Activated CD8-positive, alpha-beta memory T cell treated with anti-CD3 and anti-CD28 coated beads for 36 hours (primary cell): ENCODE measurements at regions not wholly inside any gene's neighbourhood (a gene's known extent, or its start where the extent isn't known, plus 50 kb on each side); places are given as distances from the start of the nearest gene placed in this dataset.
"Not testable (repeated sequence)": the region's sequence is repeated elsewhere in the genome, so short reads cannot be mapped to it uniquely, and the experiment has no call there.

ENCODE experiments used
- CTCF ChIA-PET: fragments of 350-600 bp; sonication (Branson Sonifier 250); formaldehyde crosslinking; loops from one replicate; lab custom pipeline; 2021; ENCODE audit warnings: antibody characterized with exemption; lab: Charles Lee
- POLR2A ChIA-PET: fragments of 350-600 bp; sonication (Branson Sonifier 250); formaldehyde crosslinking; loops from one replicate; lab custom pipeline; 2021; ENCODE audit warnings: antibody characterized with exemption; lab: Charles Lee

DNA sequence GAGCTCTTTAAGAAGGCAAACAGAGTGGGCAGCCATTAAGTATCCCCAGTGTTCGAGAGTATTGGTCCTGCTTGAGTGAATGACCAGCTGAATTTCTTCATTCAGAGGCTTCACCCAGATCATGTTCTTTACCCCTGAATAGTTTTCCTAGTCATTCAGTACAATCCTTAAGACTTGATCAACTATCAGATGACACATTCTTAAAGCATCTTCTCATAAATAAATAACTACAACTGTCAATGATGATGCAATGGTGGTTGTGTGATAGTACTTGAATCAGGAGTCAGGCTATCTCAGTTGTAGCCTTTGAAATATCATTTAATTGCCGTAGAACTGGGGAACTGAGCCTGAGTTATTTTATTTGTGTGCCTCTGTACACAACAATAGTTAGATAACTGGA, 416.8 kb upstream of the CCL2 start:
- CTCF ChIA-PET: no interaction called here
- POLR2A ChIA-PET: no interaction called here

DNA sequence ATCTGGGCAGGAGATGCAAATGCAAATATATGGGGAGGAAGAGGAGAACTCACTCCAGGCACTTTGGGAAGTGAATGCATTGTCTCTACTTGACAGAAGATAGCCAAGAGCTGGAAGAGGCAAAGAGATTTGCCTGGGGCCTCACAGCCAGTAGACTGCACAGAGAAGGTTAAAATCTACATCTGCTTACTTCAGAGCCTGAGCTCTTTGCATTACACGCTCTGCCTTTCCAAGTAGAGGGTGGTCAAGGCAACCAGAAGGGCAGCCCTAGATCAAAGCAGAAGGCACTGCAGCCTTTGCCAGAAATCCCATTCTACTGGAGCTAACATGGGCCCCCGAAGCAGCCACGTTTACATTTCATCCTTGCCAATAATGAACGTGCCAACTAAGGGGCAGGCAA, 407.2 kb upstream of the CCL2 start:
- CTCF ChIA-PET: no interaction called here
- POLR2A ChIA-PET: no interaction called here

DNA sequence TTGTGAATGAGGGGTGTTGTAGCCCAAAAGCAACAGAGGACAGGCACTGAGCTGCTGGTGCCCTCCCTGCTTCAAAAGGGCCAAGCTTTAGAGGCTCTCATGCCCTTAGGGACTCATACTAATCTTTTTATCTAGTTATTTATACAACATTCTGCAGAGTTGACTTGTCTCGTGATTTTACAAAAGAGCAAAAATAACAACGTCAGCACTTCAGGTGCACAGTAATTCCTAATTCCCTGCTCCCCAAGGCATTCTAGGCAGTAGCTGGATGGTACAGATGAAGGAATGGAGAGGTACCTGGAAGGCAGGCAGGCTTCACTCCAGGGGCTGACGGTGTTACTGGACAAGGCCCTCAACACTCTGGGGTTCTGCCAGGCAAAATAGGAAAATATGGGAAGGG, 406.7 kb upstream of the CCL2 start:
- POLR2A ChIA-PET: no interaction called here
- CTCF ChIA-PET: no interaction called here

DNA sequence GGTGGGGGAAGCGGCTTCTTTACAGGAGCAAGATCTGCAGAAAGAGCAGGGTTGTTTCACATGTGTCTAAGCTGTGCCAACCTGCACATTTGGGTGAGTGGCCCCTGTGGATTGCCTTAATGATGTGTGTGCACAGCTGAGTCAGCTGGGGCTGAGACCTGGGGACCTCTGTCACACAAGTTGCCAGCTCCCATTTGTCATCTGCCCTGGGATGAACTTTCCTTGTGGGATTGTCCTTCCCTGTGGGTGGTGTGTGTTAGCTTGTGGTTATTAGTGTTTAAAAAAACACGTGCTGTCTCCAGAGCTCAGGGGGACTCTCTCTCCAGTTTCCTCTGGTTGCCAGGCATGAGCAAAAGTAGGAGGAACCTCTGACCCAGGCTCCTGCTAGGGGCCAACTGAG, 400.5 kb upstream of the CCL2 start:
- ChIA-PET CTCF (no interaction called here), POLR2A (no interaction called here)

DNA sequence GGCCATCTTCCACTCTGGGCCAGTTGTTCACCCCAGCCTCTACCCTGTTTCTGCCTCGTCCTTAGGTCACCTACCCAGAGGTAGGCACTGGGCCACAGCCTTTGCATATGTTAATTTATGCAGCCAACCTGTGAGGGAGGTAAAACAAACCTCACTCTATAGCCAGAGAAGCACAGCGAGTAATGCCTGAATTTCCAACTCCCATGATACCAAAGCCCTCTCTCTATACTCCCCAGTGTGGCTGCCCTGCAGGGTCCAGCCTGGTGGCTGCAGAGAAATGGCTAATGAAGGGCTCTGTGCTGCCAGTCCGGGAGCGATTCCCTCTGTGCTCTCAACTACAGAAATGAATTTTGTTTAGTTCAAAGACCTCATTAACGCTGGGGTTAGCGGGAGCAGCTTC, 397.0 kb upstream of the CCL2 start:
- ChIA-PET CTCF (interaction anchor here (0.7 kb wide), 1 partner anchor 382 kb away, joined by 3 read pairs; no protein-coding TSS in a partner anchor), POLR2A (no interaction called here)

DNA sequence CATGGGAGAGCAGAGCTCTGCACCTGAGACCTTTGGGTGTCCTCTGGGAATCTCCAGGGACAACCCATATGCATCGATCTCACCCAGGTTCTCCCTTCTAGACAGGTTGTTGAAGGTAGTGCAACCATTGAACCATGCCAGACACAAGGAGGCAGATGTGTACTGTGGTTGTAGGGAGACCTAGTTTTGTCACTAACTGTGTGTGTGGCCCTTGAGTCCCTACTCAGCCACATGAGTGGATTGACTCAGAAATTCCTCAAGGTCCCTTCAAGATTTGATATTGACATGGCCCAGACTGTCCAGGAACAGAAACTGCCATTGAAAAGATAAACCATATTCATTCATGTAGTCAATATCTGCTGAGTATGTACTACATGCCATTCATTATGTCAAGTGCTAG, 396.4 kb upstream of the CCL2 start:
- ChIA-PET POLR2A (no interaction called here), CTCF (no interaction called here)

DNA sequence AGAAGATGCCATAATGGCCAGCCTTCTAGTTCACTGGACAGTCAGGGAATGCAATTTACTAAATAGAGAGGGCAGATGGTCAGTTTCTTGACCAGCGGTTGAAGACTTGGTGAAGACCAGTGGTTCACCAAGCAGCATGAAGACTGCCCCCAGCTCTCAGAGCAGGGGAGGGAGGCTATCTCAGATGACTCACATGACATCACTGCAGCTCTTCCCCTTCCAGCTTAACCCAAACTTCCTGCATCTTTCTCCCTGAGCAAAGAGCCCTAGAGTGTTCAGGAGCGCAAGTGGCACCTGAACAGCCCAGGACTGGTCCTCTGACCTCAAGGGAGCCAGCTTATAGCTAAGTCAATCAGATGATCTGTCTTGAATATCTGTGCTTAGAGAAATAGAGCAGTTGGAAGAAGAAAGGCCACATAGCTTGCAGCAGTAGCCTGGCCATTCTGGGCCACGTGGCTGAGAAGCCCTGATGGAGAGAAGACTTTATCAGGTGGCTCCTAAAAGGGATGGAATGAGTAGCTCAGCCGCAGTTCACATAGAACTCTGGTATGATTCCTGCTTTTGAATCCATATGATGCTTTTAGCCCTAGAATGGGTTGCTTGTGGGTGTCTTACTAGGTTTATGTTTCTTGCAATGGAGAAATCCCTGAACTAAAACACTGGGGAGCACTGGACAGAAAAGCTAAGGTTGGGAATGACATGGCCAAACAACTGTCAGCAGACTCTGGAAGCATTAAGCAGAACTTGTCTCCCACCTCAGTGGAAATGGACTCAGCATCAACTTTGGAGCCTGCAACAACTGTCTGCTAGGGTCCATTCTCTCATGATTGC, 392.1 kb upstream of the CCL2 start:
- ChIA-PET CTCF (no interaction called here), POLR2A (no interaction called here)

DNA sequence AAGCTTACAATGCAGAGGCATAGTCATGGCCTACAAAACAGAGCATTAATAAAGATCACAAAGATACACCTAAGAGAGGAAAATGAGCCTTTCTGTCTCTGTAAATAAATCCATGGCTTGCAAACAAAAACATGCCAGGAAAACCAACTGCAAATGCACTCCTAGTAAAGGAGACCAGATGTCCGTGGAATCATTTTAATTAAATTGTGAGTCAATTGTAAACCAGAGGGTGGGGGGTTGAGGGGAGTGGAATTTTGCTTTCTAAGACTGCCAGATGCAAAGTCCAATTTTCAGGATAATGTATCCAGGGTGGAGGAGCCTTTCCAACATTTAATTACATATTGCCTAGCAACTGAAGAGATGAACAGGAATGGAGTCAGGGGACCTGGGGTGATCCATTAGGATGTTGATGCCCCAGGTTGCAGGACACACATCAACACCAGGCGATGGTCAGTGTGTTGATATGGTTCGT, 390.3 kb upstream of the CCL2 start:
- POLR2A ChIA-PET: no interaction called here
- CTCF ChIA-PET: no interaction called here

DNA sequence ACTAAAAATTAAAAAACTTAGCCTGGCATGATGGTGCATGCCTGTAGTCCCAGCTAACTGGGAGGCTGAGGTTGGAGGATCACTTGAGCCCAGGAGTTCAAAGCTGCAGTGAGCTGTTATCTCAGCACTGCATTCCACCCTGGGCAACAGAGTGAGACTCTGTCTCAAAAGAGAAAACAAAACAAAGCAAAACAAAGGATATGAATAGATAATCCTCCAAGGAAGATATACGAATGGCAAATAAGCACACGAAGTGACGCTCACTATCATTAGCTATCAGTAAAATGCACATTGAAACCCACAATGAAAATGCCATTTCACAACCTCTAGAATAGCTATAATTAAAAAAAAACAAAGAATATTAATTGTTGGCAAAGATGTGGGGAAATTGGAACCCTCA, 386.2 kb upstream of the CCL2 start:
- ChIA-PET POLR2A (no interaction called here), CTCF (no interaction called here)

DNA sequence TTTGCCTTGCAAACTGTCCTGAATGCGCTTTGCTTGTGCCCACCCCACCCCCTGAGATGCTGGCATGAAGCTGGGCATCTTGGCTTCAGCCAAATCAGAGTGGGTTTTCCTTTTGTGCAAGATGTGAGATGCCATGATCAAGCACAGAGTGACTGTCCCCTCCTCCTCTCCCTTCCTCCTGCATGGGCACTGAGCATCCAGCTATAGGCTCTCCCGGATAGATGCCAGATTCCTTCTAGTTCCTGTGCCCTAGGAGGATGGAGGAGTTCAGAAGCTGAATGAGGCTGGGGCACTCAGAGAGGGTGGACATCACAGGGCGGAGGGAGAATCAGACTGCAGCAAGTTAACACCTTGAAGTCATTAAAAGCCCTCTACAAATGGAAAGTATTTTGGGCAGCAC, 384.1 kb upstream of the CCL2 start:
- CTCF ChIA-PET: no interaction called here
- POLR2A ChIA-PET: no interaction called here

DNA sequence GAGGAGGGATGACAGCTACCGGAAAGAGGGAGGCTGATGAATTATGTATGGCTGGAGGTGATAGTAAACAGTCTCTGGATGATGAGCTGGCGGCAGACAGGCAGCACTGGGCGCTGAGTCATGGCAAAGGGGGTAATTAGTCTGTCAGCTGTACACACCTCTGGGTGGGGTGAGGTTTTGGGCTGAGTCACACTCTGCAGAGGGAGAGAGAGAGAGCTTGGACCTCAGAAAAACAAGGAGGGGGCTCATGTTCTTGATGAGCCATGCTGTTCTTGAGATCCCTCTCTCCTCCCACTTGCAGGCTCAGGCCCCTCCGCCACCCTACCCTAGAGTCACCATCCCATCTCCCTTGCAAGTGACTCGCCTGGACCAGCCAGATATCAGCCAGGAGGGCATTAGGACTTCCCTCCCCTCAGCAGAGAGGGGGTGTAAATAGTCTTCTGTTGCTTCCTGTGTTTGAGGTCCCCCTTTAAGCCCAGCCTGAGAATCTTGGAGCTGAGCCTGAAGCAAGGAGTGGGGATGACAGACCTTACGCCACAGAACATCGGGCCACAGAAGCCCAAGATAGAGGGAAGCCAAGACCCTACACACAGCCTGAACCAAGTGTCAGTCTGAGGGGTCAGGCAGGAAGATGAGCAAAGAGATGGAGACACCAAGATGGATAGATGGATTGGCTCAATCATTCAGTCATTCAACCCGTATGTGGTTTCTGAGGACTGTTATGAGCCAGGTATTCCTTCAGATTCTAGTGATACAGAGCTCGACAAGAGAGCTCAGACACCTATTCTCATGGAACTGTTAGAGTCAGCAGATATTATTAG, 383.2 kb upstream of the CCL2 start:
- ChIA-PET CTCF (no interaction called here), POLR2A (no interaction called here)

DNA sequence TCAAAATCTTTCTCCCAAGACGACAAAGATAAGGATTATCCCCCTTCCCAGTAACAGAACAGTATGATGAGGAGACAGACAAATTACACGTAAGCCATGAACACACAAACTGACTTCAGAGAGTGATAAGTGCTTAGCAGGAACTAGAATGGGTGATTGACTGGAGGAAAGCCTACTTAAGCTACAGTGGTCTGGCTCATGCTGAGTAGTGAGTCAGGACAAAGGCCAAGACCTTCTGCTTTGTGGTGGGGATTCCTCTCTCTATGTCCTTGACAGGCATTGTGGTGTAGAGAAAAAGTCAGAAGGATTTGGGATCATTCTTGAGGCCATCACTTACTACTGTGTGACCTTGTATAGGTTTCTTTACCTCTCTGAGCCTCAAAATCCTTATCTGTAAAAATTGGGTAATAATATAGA, 381.9 kb upstream of the CCL2 start:
- ChIA-PET CTCF (no interaction called here), POLR2A (no interaction called here)

DNA sequence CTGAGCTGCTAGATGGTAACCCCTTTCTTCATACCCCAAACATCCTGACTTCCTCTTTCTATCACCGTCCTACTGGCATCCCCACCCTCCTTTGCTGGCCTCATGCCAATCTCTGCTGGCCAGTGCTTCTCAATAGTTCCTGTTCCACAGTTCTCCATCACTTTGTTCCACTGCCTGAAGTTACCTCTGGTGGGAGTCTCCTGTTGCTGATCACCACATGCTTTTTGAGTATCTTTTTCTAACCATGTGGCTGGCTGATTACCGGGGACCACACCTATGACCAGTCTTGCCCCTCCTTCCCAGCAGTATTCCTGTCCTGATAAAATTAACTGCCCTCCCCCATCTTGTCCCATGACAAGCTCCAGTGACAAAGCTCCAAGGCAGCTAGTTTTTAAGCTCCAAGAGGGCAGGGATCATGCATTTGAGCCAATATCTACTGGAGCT, 380.4 kb upstream of the CCL2 start:
- POLR2A ChIA-PET: no interaction called here
- CTCF ChIA-PET: no interaction called here

DNA sequence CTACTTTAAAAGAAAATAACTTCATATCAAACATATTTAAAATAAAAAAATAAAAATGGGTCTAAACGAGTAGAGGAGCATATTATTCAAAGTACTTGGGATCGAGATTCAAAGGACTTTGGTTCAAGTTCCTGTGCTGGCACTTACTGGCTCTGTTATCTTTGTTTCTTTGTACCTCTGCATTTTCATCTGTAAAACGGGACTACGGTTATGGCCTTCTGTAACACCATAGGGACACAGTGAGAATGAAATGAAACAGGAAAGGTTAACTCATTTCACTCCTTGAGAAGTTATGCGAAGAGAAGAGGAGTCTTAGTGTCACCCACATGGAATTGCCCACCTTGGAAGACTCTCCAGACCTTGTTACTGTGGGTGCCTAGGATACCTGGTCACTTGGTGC, 379.1 kb upstream of the CCL2 start:
- POLR2A ChIA-PET: no interaction called here
- CTCF ChIA-PET: no interaction called here

DNA sequence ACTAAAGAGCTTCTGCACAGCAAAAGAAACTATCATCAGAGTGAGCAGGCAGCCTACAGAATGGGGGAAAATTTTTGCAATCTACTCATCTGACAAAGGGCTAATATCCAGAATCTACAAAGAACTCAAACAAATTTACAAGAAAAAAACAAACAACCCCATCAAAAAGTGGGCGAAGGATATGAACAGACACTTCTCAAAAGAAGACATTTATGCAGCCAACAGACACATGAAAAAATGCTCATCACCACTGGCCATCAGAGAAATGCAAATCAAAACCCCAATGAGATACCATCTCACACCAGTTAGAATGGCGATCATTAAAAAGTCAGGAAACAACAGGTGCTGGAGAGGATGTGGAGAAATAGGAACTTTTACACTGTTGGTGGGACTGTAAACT, 372.8 kb upstream of the CCL2 start:
- POLR2A ChIA-PET, CTCF ChIA-PET: not testable (repeated sequence)

DNA sequence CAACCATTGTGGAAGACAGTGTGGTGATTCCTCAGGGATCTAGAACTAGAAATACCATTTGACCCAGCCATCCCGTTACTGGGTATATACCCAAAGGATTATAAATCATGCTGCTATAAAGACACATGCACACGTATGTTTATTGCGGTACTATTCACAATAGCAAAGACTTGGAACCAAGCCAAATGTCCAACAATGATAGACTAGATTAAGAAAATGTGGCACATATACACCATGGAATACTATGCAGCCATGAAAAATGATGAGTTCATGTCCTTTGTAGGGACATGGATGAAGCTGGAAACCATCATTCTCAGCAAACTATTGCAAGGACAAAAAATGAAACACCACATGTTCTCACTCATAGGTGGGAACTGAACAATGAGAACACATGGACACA, 372.4 kb upstream of the CCL2 start:
- CTCF ChIA-PET, POLR2A ChIA-PET: not testable (repeated sequence)

DNA sequence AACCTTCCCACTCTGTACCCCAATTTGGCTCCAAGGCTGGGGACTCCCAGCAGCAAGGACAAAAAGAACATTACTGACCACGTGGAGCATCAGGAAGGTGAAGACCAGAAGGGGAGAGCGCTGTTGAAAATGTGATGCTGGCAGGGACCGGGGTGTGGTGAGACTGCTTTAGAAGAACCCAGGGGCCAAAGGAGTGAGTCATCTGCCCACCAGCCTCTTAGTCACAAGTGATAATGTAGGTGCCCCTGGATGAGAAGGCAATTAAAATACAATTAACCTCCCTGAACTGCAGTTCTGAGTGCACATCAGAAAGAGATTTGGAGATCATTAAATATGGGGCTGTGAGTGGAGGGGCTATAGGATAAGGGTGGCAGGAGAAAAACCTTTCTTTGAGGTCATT, 366.6 kb upstream of the CCL2 start:
- POLR2A ChIA-PET: no interaction called here
- CTCF ChIA-PET: no interaction called here

DNA sequence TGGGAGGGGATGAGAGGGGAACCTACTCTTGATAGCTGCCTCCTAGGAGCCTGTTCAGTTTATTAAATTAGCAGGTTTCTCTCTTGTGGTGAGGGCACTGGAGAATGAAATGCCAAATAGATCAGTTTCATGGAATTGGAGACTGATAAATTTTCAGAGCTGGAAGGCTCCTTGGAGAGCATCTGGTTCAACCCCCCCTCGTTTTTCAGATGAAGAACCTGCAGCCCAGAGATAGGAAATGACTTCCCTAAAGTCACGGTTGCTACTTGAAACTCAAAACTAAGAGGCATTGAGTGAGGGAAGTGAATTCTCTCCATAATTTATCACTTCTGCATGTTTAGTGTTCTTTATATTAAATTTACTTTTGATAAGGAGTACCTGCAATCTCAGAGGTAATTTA, 366.0 kb upstream of the CCL2 start:
- ChIA-PET CTCF (no interaction called here), POLR2A (no interaction called here)

DNA sequence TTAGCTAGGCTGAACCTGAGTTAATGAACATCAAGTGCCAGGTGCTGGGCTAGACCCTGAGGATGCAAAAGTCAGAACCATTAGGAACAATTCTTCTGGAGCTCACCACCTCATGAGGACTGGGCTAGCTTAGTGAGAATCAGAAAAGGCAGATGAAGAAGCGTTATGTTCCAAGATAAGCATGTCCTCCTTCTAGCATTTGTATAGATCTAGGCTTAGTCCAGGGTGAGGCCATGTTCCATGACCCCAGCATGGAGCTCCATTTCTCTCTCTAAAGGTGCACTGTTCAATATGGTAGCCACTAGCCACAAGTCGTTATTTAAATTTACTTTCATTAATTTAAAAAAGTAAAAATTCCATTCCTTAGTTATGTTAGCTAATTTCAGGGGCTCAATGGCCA, 365.3 kb upstream of the CCL2 start:
- ChIA-PET POLR2A (no interaction called here), CTCF (no interaction called here)

DNA sequence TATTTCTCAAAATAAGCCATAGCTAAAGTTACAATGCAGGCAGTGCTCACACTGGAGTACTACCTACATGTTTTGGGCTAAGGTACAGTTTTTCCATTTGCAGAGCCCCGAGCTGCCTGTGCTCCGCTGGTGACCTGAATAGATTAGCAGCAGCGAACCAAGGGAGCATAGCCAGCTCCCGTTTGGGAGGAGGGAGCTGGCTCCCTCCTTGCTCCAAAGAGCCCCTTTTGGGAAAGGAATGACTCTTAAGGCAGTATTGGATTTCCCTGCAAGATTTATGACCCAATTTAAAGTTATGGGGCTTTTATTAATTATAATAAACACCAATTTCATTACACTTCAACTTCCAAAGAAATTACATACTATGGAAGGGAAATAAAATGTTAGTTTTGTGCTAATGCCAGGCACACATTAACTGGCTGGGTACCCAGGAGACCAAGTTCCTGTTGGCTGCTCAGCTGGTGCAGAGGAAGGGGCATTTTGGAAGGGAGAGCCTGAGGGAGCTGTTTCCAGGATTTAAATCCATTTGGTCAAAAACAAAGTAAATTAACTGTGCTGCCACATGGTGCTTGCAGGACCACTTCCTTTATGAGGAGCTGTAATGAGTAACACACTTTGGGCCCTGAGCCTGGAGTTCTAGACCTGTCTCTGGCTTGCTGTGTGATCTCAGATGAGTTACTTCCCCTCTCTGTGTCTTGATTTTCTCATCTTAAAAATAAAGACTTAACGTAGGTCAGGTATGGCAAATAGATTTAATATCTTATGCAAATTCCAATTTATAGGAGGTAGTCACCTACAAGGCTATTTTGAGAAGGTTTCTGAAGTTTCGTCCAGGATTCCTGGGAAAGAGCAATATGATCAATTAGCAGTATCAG, 362.1 kb upstream of the CCL2 start:
- ChIA-PET POLR2A (no interaction called here), CTCF (no interaction called here)
